Transverse colon (tissue), 4 donors: ENCODE measurements at regions not wholly inside any gene's neighbourhood (a gene's known extent, or its start where the extent isn't known, plus 50 kb on each side); places are given as distances from the start of the nearest gene placed in this dataset.

ENCODE experiments used
- DNase-seq: peaks from one replicate; pipeline ENCODE4 v3.0.0-alpha.2; 2019
- H3K27ac ChIP-seq, 4 donors: fragments of 200-600 bp; sonication (generic); 2 replicates each; pipeline ENCODE4 v1.5.1; 2016 to 2018; ENCODE audit warnings: inconsistent platforms in 4 of 4
- H3K27me3 ChIP-seq: fragments of 200-600 bp; sonication (generic); 2 replicates; pipeline ENCODE4 v1.5.1; 2017; ENCODE audit warnings: inconsistent platforms
- H3K36me3 ChIP-seq, 4 donors: fragments of 200-600 bp; sonication (generic); 2 replicates each; pipeline ENCODE4 v1.5.1; 2017 to 2019; ENCODE audit warnings: inconsistent platforms in 4 of 4
- H3K4me1 ChIP-seq, 4 donors: fragments of 200-600 bp; sonication (generic); 2 replicates each; pipeline ENCODE4 v1.5.1; 2017 to 2020; ENCODE audit warnings: inconsistent platforms in 4 of 4
- H3K4me3 ChIP-seq, 4 donors: fragments of 200-600 bp; sonication (generic); 1 replicate in 1 of 4; 2 replicates in 3 of 4; pipeline versions ENCODE4 v1.5.1 to v1.6.1; 2017 to 2019; ENCODE audit warnings: inconsistent platforms in 4 of 4
- H3K9me3 ChIP-seq, 2 donors: fragments of 200-600 bp; sonication (generic); 2 replicates each; pipeline ENCODE4 v1.5.1; 2017 to 2019; ENCODE audit warnings: inconsistent platforms in 2 of 2
- EP300 ChIP-seq: sonication (generic); formaldehyde crosslinking; IDR thresholded peaks from one replicate; pipeline ENCODE4 v1.6.1; 2017; ENCODE audit warnings: antibody characterized with exemption, low read depth
- POLR2A ChIP-seq: fragments of 450-650 bp; IDR thresholded peaks from one replicate; pipeline ENCODE4 v1.6.1; 2016; ENCODE audit warnings: antibody characterized with exemption, mild to moderate bottlenecking, moderate library complexity
- POLR2AphosphoS5 ChIP-seq, 3 donors: sonication (generic); formaldehyde crosslinking; IDR thresholded peaks; one replicate each; pipeline ENCODE4 v1.6.1; 2016; ENCODE audit warnings: antibody characterized with exemption in 3 of 3
- WGBS, 2 donors: methylation state at CpG; one replicate each; pipeline ENCODE4 v1.1.5; 2018; ENCODE audit warnings: low coverage in 1 of 2; 5-methylcytosine and 5-hydroxymethylcytosine counted together
- in situ Hi-C, 4 donors: fragments of 200-750 bp; cut with MboI; loops; one replicate each; pipeline versions ENCODE4 v1.15.0 to v1.15.1; 2017; ENCODE audit warnings: low sequenced_read_pairs in 3 of 4, low pct_ligation_motif_present in 1 of 4, low pct_unique_long_range_greater_than_20kb in 1 of 4
- intact Hi-C: fragments of 100-400 bp; cut with DNase I; formaldehyde crosslinking; loops from one replicate; pipeline ENCODE4 v1.15.1; 2023; ENCODE audit warnings: low total_unique reads
- TF ChIP-seq, protein P1 (sequence below), 5 experiments: fragments of 200-600 bp in 3 of 5; fragments of 450-650 bp in 2 of 5; sonication (generic) in 3 of 5; IDR thresholded peaks; 1 replicate in 2 of 5; 2 replicates in 3 of 5; pipeline ENCODE4 v1.5.1; 2016 to 2017; ENCODE audit warnings: antibody characterized with exemption in 5 of 5, inconsistent platforms in 3 of 5, mild to moderate bottlenecking in 2 of 5, moderate library complexity in 1 of 5

DNA sequence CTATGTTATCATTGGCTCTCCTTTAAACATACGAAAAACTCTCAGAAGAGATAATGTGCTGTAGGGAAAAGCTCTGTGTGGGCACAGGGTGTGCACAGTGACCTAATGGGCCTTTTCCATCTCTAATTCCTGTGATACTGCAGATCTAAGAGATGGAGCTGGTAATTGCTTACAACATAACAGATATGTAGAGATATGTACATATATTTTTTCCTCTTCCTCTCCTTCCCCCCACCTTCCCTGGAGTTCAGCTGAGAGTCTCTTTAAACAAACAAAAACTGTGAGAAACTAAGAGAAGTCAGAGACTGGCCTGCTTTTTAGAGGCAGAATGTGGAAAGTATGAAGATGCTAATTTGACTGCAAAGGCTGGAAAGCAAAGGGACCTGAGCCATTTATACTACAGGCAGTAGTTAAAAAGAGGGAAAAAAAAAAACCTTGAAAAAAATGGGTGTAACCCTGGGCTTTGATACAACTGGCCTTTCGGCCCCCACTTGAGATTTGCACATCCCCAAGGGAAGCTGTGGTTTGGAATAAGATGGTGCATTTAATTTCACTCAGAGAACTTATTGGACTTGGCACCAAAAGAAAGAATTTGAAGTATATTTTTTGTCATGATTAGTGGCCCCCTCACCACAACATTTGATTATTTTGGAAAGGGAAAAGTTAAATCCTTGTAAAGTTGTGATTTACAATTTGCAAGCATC lies 502.2 kb upstream of the ZEB2 start:
- DNase-seq, result no peak
- 70 to 80% methylated on average over 2 of the region's 2 CpGs for WGBS, 2 donors
- no peak overlapping the region for H3K27ac ChIP-seq
- H3K4me3 ChIP-seq, result no peak overlapping the region
- no peaks in the 10 kb centered on the region for H3K4me1 ChIP-seq
- intact Hi-C loops, result no loop called here
- no peak for TF ChIP-seq POLR2A
- in situ Hi-C loops, result no loop called here
- H3K36me3 ChIP-seq, result no peaks in the 10 kb centered on the region
- H3K27me3 ChIP-seq, result no peaks in the 10 kb centered on the region
- H3K9me3 ChIP-seq, result no peaks in the 10 kb centered on the region

- Histone ChIP-seq H3K4me1 (no peaks in the 10 kb centered on the region), H3K27me3 (no peaks in the 10 kb centered on the region), H3K36me3 (no peaks in the 10 kb centered on the region), H3K9me3 (no peaks in the 10 kb centered on the region), H3K4me3 (no peak overlapping the region), H3K27ac (no peak overlapping the region)
- DNase-seq, result no peak
- TF ChIP-seq, protein P1, sequence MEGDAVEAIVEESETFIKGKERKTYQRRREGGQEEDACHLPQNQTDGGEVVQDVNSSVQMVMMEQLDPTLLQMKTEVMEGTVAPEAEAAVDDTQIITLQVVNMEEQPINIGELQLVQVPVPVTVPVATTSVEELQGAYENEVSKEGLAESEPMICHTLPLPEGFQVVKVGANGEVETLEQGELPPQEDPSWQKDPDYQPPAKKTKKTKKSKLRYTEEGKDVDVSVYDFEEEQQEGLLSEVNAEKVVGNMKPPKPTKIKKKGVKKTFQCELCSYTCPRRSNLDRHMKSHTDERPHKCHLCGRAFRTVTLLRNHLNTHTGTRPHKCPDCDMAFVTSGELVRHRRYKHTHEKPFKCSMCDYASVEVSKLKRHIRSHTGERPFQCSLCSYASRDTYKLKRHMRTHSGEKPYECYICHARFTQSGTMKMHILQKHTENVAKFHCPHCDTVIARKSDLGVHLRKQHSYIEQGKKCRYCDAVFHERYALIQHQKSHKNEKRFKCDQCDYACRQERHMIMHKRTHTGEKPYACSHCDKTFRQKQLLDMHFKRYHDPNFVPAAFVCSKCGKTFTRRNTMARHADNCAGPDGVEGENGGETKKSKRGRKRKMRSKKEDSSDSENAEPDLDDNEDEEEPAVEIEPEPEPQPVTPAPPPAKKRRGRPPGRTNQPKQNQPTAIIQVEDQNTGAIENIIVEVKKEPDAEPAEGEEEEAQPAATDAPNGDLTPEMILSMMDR (IDR thresholded peaks at IDR 0.05), result no peak
- in situ Hi-C loops (no loop called here), intact Hi-C loops (no loop called here)
- 88 to 92% methylated on average over 3 of the region's 3 CpGs for WGBS, 2 donors
These were observed 500.8 kb upstream of the ZEB2 start for GRCh38 chr2:145020694-145021093.

DNA sequence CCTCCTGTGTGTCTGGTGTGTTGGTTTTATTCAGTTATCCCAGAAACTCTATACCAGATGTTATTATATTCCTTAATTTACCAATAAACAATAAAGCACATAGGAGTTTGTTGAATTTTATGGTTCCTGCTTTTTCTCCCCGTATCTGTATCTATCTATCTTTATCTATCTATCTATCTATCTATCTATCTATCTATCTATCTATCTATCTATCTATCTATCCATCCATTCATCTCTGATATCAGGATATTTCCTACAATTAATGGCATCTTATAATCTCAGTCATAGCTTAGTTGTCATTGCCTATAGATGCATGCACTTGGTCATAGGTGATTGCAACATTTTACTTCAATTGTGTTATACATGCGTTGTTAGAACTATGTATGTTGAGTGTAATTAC lies 500.2 kb upstream of the ZEB2 start:
- Histone ChIP-seq H3K4me3 (no peak overlapping the region), H3K9me3 (no peaks in the 10 kb centered on the region), H3K36me3 (no peaks in the 10 kb centered on the region), H3K4me1 (no peaks in the 10 kb centered on the region), H3K27ac (no peak overlapping the region), H3K27me3 (no peaks in the 10 kb centered on the region)
- DNase-seq, result no peak
- 85 to 89% methylated on average over 2 of the region's 2 CpGs for WGBS, 2 donors
- TF ChIP-seq POLR2AphosphoS5 (IDR thresholded peaks at IDR 0.05), result no peak
- no peak for TF ChIP-seq EP300
- no peak for TF ChIP-seq POLR2A
- TF ChIP-seq, protein P1 (IDR thresholded peaks at IDR 0.05), result no peak
- intact Hi-C loops (no loop called here), in situ Hi-C loops (no loop called here)

DNA sequence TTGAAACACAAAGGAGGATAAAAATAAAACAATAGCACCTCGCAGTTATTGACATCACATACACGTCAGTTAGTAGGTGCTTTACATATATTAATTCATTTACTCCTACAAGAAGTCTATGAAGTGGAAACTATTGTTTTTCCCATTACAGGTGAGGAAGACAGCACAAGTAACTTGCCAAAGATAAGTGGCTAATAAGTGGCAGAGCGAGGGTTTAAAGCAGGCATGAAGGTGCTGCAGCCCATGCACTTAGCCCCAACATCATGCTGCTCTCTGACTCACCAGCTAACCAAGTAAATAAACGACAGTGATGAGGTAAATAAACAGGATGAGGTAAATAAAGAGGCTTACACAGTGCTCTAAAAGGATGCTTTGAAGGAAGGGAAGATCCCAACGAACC lies 498.6 kb upstream of the ZEB2 start:
- H3K9me3 ChIP-seq, result no peaks in the 10 kb centered on the region
- H3K27me3 ChIP-seq, result no peaks in the 10 kb centered on the region
- intact Hi-C loops (no loop called here), in situ Hi-C loops (no loop called here)
- no peak for DNase-seq
- H3K4me1 ChIP-seq, result no peaks in the 10 kb centered on the region
- no peak overlapping the region for H3K27ac ChIP-seq
- TF ChIP-seq POLR2AphosphoS5 (IDR thresholded peaks at IDR 0.05) (no peak), EP300 (no peak), POLR2A (no peak)
- TF ChIP-seq, protein P1 (IDR thresholded peaks at IDR 0.05), result no peak
- H3K4me3 ChIP-seq, result no peak overlapping the region
- WGBS, 2 donors, result 53 to 56% methylated on average over 5 of the region's 5 CpGs
- no peaks in the 10 kb centered on the region for H3K36me3 ChIP-seq

- intact Hi-C loops, result no loop called here
- TF ChIP-seq, protein P1 (IDR thresholded peaks at IDR 0.05), result no peak
- no peak for TF ChIP-seq POLR2AphosphoS5 (IDR thresholded peaks at IDR 0.05)
- no peak for TF ChIP-seq EP300
- no peak for TF ChIP-seq POLR2A
- Histone ChIP-seq H3K4me1 (peaks cover 0 to 6% (median 0%) of the 10 kb centered on the region in 4 donors), H3K27me3 (no peaks in the 10 kb centered on the region), H3K36me3 (no peaks in the 10 kb centered on the region), H3K27ac (no peak overlapping the region), H3K4me3 (no peak overlapping the region), H3K9me3 (no peaks in the 10 kb centered on the region)
- DNase-seq, result no peak
- in situ Hi-C loops, result no loop called here
- 73 to 76% methylated on average over 1 of the region's 1 CpG for WGBS, 2 donors
These were observed 497.2 kb upstream of the ZEB2 start for GRCh38 chr2:145017149-145017548.
